HG02759 (cell line): ENCODE measurements at regions not wholly inside any gene's neighbourhood (a gene's known extent, or its start where the extent isn't known, plus 50 kb on each side); places are given as distances from the start of the nearest gene placed in this dataset.
"Not testable (repeated sequence)": the region's sequence is repeated elsewhere in the genome, so short reads cannot be mapped to it uniquely, and the experiment has no call there.

ENCODE experiments used
- ATAC-seq: cut with Tn5 transposase; IDR thresholded peaks from one replicate; pipeline ENCODE4 v1.9.1; 2021; ENCODE audit warnings: mild to moderate bottlenecking, moderate library complexity; ENCODE audit not compliant: unreplicated experiment

- no peak for ATAC-seq
Measured at GRCh38 chr10:118870467-118871243, 115.9 kb upstream of the CACUL1 start.

GRCh38 chr10:118871244-118871865, 116.6 kb upstream of the CACUL1 start:
- no peak for ATAC-seq

DNA sequence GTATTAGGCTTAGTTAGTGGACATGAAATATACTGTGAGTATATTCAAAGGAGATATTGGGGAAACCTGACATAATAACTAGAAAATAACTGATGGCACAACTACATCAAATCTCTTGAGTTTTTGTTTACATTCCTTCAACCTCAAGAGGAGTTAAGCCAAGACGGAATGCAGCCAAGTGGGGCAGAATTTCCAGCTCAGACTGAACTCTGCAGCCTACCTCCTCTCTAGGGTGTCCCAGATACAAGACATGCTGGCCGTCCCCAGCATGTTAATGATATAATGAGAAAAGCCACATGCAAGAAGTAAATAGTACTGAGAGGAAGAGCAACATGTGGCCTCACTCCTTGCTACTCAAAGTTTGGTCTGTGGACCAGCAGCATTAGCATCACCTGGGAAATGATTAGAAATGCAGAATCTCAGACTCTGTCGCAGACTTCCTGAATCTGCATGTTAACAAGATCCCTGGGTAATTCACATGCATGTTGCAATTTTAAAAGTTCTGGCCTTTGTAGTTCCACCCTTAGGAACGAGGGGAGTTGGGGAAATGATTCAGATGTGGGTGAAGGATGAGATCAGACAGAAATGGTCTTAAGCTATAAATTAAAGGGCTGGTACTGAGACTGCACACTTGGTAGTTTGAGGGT, 118.4 kb upstream of the CACUL1 start:
- ATAC-seq, result no peak

- ATAC-seq, result no peak
Measured at GRCh38 chr10:118873738-118874105, 119.0 kb upstream of the CACUL1 start.

DNA sequence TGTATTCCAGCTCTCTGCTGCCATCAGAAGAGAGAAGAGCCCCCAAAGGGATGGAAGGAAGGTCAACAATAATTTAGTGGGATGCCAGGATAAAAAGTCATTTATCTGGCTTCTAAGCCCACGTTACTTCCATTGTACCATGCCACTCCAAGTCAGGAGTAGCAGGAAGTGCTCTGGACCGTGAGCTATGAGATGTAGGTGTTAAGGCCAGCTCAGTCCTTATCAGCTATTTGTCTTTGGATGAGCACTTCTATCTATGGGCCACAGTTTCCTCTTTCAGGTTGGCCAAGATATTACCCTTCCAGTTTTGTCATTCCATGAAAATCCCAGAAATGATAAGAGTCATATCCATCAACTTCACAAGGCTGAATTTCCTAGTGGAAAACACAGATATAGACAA, 119.4 kb upstream of the CACUL1 start:
- no peak for ATAC-seq

GRCh38 chr10:118875087-118875486, 120.3 kb upstream of the CACUL1 start:
- no peak for ATAC-seq

GRCh38 chr10:118882741-118883140, 128.0 kb upstream of the CACUL1 start:
- ATAC-seq, result no peak

GRCh38 chr10:118892255-118892654, 137.3 kb upstream of the NANOS1 start:
- no peak for ATAC-seq

GRCh38 chr10:118894891-118895290, 134.6 kb upstream of the NANOS1 start:
- not testable (repeated sequence) for ATAC-seq

DNA sequence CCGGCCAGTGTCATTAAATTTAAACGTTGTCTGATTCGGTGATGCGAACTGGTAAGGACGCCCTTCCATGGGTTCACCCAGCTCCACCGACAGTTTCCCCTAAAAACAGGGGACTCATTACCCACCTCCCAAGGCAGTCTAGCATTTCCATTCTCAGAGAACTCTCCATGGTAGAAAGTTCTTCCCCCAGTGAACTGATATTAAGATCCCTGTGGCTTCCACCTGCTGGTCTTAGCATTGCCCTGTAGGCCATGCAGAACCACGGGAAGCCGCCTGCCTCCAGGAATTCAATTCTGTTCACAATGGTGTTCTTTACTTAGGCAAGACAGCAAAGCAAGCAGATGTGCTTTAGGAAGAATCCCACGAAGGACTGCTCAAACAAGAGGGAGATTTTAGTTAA, 128.9 kb upstream of the NANOS1 start:
- no peak for ATAC-seq

DNA sequence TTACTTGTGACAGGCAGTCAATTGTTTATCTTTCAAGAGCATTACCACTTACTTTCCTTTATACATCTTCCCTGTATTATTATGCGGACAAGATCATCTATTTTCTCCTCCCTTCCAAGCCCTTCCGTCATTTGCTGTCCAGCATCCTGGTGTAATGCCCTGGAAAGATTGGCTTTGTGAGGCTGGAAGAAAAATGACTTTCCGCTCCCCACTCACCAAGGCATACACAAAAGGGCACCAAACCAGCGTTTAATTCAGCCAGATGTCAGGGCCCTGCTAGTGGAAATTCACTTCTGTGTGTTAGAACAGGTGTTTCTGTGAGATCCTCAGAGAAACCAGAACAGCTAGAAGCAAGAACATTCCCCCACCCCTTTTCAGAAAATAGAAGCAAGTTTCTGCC, 128.1 kb upstream of the NANOS1 start:
- no peak for ATAC-seq

GRCh38 chr10:118901906-118902305, 127.6 kb upstream of the NANOS1 start:
- no peak for ATAC-seq

- not testable (repeated sequence) for ATAC-seq
Measured at GRCh38 chr10:118902656-118903055, 126.9 kb upstream of the NANOS1 start.

GRCh38 chr10:118903251-118903650, 126.3 kb upstream of the NANOS1 start:
- ATAC-seq, result no peak

DNA sequence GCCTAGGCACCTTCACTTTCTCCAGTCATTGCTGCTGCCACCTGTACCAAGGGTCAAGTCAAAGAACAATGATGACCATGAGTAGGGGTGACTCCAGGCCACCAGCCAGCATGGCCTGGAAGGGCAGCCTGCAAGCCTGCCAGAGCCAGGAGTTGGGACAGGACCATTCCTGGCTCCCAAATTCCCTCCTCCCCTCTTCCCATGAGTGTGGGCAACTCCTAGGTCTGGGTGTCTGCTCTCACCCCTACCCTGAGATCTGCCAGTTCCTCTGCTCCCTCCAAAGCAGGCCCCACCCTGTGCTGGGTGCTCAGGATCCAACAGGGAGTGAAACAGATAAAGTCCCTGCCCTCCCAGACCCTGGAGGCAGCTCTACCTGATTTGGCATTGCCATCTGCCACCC, 125.8 kb upstream of the NANOS1 start:
- no peak for ATAC-seq

- no peak for ATAC-seq
Measured at GRCh38 chr10:118904286-118904685, 125.2 kb upstream of the NANOS1 start.

DNA sequence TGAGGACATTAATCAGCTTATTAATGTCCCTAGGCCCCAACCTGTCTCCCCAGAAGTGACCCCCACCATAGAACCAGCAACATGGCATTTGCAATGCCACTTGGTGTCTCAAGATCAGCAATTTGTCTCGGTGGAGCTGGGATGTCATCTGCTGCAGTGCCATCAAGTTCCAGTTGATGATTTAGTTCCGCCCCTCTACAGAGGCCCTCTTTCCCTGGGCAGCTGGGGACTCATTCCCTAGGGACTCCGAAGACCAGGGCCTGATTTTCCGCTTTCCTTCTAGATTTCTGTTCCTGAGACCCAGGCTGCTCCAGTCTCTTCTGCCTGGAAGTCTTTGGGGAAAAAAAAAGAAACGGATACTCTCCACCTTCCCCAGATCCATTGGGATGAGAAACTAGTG, 122.5 kb upstream of the NANOS1 start:
- ATAC-seq, result no peak

GRCh38 chr10:118908557-118909256, 120.8 kb upstream of the NANOS1 start:
- ATAC-seq, result no peak

GRCh38 chr10:118910702-118911101, 118.8 kb upstream of the NANOS1 start:
- no peak for ATAC-seq

GRCh38 chr10:118911363-118911762, 118.2 kb upstream of the NANOS1 start:
- ATAC-seq, result no peak

- ATAC-seq, result no peak
Measured at GRCh38 chr10:118912961-118913600, 116.4 kb upstream of the NANOS1 start.
